ENCODE measurements at regions not wholly inside any gene's neighbourhood (a gene's known extent, or its start where the extent isn't known, plus 50 kb on each side); places are given as distances from the start of the nearest gene placed in this dataset.
A peak's percentile ranks its signal among the peaks of the same experiment; 100 is the strongest.

DNA sequence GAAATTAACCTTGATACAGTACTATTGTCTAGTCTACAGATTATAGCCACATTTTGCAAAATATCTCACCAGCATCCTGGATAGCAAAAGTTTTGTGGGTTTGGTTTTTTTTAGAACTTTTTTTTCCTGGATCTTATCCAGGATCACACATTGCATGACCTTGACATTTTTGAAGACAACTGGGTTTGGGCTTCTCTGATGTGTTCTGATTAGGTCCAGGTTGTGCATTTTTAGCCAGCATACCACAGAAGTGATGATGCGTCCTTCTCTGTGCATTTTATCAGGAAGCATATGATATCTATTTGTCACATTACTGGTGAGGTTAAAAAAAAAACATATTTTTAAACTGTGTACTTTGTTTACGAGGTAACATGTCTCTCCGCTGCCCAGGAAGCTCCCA, 221.0 kb upstream of the OSR1 start:
- DNase-seq: no peak

DNA sequence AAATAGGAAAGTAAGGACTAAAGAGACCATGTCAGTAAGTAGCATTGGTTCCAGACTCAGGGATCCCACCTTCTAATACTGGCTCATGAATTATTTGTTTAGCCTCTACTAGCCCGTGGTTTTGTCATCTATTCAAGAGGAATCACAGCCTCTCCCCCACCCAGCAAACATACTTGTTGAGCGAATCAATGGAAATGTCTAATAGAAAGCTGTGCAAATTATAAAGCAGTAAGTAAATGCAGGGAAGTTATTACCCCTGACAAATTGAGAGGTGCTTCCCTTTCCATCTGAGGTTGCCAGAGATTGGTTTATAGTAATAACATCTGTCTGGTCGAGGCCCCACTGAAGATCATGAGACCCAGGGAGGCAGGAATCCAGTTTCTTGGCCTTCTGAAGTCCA, 219.3 kb upstream of the OSR1 start:
- no peak for DNase-seq

DNA sequence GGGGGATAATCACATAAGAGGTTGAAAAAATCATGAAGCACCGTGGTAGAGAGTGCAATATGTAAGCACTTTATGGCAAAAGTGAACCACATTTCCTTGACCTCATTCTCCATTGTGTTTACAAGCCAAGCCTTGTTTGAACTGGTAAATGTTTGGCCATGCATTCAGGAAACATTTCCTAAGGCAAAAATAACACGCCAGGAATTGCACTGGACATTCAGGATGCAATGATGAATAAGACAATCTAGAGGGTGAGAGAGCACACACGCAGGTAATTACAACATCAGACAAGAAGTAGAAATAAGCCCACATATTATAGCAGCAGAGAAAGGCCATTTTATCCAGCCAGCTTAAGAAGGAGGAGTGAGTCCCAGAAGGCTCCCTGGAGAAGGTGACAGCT, 218.0 kb upstream of the OSR1 start:
- DNase-seq: no peak

DNA sequence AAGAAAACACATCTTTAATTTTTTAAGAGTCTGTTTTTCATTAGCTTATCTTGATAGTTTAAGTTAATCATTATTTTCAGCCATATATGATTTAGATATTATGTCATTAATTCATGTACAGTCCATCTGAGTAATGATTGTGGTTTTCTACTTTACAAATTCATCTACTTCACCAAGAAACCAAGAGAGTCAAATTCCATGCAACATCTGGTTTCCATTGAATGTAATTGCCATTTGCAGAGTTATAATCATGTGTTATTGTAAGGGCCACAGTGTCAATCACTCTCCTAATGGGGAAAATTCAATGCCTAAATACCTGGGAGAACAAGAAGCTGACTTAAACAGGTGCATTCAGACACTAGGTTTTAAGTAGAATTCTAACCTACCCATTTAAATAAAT, 217.2 kb upstream of the OSR1 start:
- no peak for DNase-seq

DNA sequence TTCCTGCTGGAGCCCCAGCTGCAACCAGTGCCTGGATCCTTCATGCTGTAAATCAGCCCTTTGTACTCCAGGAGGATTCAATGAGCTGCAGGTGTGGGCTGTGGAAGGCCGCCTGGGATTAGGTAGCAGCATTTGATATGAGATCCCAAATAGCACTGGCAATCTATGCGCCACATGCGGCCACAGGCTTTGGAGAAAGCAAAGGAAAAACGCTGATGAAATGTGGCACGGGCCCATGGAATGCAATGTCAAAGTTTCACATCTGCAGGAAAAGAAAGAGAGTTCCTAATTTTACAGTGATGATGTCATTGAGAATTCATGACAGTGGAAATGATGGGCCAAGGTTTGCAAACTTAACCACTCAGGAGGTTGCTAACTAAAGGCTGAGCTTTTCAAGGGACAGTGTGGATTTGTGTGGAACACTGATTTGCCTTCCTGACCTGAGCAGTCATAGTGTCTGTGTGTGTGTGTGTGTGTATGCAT, 216.4 kb upstream of the OSR1 start:
- peak; percentile 65 for DNase-seq

DNA sequence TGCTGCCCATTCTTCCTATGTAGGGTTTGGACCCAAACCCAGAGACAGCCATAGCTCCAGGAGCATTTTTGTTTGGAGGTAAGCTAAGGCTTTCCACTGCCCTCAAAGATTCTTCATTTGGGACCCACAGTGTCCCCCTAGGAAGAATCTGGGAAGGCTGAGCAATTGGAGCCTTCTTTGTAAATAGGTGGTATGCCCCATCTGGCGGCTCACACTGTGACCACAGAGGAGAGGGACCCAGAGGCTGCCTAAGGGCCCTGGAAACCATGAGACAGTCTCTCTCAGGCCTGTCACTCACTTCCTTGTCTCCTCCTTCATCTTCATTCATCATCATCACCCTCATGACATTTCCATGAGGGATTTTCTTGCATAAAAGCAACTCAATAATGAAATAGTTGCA, 215.4 kb upstream of the OSR1 start:
- no peak for DNase-seq

DNA sequence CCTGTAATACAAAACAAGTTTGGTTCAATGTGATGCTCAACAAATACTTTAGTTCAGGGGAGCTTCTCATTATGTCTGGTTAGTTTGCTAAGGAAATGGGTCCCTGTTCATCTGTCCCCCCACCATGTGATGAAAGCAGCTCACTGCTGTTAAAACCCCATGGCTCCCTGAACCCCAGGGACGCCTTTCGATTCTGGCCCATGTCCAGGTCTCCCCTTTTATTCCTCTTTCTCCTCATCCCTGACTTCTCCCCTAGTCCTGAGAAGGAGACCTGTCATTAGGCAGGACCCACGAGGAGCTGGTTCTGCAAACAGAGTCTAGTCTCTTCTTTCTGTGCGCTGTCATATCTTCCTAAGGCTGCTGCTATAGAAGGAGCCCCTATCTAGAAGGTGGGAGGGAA, 213.3 kb upstream of the OSR1 start:
- no peak for DNase-seq

DNA sequence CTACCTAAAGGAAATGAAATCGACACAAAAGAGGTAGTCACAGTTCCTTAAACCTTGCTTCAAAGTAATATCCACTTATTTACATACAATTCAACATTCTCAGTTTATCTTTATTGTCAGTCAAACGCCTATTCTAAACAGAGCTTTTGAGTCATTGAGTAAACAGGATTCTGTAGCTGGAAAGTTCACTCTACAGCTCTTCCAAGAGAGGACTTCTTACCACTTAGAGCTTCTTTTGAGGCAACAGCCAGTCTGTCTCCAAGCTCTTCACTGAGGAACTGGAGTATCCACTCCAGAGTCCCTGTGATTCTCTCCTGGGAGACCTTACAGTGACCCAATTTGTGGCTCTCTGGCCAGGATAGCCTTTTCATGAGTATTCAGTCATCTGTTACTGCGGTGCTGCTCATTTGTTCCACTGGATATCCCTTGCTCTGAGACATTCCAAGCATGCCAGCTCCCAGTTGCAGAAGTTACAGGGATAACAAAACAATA, 210.9 kb upstream of the OSR1 start:
- no peak for DNase-seq

DNA sequence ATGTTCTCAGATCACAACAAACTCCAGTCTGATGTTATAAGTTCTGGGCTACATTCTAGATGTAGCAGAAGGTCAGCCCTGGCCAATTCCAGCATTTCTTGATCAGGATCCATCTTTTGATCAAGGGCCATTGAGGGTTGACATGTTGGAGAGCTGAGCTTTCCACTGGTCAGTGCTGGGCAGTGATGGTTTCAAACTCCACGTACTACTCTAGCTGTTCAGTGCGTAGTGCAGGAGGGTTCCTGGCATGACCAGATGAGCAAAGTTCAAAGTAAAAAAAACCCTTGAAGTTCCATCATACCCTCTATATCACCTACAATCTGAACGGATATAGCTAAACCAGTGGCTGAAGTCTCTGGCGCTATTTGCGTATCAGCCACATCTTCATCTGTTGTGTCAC, 210.4 kb upstream of the OSR1 start:
- no peak for DNase-seq

DNA sequence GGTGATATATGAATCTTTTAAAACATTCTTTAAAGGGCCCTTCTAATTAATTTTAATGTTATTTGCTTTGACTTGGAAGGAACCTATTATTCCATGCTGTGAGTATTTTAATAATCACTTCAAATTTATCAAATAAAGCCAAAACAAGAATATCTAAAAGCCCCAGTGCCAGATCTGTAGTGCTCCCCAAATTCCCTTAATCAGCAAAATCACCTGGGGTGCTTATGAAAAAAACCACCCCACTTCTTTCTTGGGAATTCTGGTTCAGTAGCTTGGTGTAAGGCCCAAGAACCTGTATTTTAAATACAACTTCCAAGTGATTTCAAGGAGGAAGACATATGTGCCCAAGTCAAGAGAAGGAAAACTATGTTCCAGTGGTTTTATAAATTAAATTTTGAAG, 202.4 kb upstream of the OSR1 start:
- DNase-seq: no peak

DNA sequence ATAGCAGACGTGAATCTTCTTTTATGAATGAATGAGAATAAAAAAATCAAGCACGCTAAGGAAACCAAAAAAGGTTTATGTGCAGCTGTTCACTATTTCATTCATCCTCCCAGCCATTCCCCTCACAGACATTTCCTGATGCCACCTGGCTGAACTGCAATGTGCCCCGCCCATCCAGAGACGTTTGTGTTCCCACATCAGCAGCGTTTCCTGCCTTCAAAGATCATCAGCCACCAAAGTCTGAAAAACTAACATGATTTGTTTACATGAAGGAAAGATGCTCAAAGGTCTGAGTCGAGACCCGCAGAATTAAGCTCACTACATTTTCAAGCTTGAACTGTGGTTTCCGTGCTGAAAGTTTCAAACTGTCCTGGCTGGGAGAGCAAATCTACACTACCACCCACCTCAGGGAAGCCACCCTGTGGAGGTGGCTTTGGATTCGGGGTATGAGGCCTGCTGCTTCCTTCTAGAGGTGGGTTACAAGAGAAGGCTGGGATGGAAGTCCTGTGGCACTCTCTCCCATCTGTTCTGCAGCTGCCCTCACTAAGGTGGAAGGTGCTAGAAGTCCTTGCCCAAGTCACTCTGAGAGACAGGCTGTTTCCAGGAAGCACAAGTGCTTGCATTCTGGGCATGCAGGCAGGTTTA, 201.3 kb upstream of the OSR1 start:
- DNase-seq: no peak

DNA sequence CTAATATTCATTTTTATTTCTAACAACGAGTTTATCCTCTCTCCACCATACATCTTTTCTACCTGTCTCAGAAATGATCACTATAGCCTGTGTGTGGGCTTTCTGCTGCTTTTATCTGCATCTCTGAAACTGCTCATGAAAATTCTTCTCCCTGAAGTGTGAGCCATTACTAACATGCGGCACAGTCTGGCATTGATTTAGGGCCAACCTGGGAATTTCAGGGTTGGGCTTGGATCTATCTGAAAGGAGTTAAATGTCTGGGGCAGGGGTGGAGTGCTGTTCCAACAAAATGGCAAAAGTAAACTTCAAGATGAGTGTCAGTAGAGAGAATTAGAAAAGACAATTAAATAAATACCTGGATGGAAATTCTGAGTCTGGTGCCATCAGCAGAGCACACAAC, 198.2 kb upstream of the OSR1 start:
- DNase-seq: no peak

DNA sequence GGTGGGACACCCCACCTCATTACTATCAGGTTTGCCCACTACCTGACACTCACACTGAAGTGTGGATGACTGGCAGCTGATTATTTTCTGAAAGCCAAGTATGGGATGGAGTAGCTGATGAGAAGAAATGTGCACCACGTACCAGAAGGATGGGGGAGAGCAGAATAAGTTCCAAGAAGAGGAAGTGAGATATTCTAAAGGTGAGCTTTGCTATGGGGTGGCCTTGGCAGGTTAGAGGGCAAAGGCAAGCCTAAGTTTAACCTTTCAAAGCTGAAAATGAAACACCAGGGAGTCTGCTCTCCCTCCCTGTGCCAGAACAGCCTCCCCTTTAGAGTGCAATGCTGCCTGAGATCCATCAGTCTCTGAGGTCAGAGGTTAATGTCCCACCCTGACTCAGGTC, 196.1 kb upstream of the OSR1 start:
- DNase-seq: no peak

DNA sequence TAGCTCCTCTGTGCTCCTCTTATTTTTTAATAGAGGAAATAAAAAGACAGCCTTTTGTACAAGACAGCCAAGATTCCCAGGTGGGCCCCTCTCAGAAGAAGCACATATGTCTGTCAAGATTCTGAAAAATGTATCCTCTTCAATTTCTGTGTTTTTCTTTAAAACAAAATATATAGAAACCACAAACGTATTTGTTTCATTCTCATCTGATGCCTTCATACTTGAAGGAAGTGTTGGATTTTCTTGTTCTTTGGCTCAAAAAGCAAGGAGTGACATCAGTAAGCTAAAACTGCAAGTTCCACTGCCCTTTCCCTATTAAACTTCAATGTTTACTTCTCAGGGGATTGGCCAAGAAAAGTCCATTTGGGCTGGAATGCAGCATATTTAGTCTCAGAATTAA, 193.8 kb upstream of the OSR1 start:
- DNase-seq: no peak

DNA sequence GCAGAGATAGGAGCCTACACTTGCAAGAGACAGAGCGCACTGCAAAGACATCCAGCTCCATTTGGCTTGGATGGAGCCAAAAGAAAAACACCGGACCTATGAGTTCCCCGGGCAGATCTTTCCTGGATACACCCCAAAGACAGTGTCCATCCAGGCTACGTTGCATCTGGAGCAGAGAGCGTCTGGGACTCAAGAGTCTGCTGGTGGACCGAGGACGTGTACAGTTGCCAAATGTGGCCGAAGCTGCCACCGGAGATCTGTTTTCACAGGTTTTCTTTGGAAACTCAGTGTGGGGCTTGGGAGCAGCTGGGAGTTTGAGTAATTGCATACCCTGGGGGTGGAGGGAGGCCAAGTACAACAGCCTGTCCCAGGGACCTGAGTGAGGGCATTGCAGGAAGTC, 192.3 kb upstream of the OSR1 start:
- no peak for DNase-seq

DNA sequence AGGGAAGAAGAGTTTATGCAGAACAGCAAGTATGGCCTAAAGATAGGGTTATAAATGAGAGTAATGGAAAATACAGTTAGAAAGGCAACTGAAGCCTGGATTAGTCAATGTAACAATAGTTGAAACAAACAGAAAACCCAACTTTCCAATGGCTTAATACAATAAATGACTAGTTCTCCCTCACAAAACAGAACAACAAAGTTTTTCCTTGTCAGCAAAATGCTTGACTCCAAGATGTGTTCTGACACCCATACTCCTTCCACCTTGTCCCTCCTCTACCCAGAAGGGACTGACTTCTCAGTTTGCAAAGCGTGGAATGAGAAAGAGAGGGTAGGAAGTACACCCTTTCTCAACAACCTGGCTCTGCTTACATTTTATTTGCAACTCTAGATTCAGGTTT, 191.4 kb upstream of the OSR1 start:
- no peak for DNase-seq

DNA sequence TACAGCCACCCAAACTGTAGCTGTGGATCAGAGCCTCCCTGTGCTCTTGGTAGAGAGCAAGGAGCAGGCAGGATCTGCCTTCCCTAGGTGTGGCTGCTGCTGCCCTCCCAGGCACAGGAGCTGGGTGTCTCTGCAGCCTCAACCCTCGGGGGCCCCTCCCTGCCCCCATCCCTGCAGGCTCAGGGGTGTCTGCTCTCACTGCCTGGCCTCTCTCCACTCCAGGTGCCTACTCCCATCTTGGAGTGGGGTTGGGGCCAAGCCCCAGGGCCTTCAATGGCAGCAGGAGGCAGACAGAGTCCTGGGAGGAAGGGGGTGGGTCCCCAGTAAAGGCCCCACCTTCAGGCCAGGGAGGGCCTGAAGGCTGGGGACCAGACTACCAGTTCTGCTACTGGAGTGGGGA, 189.7 kb upstream of the OSR1 start:
- DNase-seq: no peak

DNA sequence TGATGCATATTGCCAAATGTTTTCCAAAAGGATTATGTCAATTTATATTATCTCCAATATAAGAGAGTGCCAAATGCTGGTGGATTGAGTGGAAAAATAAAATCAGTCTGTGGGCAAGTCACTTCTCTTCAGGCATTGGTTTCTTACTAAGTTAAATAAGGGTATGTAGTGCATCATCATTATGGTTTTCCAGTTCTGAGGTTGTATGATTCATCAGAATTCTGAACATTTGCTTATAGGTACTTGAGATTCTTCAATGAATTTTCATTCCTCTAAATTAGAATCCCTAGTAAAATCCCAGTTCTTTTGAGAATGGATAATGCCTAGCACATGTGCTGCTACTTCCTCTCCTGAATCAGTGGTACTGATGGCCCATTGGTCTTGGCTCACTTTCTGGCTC, 188.9 kb upstream of the OSR1 start:
- DNase-seq: no peak

DNA sequence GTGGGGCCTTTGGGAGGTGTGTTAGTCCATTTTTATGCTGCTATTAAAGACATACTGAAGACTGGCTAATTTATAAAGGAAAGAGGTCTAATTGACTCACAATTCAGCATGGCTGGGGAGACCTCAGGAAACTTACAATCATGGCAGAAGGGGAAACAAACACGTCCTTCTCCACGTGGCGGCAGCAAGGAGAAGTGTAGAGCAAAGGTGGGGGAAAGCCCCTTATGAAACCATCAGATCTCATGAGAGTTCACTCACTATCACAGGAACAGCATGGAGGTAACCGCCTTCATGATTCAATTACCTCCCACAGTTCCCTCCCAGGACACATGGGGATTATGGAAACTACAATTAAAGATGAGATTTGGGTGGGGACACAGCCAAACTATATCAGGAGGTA, 187.1 kb upstream of the OSR1 start:
- no peak for DNase-seq

DNA sequence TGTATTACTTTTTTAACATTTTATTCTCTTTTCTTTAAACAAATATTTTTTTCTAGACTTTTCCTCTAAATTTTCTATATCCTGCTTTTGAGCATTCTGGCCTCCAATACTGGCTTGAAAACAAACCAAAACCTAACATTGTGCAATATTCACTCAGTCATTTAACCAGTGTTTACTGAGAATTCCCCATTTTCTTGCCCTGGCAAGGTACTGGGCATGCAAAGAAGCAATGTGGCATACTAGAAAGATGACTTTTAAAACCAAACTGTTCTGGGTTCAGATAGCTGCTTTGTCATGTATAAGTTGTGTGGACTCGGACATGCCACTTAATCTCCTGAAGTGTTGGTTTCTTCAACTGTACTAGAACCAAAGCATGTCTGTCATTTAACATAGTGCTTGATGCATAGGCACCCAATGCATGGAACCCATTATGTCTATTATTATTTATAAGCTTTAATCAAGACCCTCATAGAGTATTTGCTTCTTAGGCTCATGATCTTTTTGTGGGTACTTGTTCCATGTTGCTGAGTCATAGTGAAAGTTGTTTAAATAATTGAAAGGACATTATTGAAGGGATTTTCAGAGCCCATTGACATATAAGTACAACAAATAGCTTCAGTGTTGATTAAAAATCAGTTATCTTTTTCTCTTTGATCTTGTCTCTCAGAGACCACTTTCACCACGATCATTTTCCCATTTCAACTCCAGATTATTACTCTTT, 185.4 kb upstream of the OSR1 start:
- DNase-seq: no peak

DNA sequence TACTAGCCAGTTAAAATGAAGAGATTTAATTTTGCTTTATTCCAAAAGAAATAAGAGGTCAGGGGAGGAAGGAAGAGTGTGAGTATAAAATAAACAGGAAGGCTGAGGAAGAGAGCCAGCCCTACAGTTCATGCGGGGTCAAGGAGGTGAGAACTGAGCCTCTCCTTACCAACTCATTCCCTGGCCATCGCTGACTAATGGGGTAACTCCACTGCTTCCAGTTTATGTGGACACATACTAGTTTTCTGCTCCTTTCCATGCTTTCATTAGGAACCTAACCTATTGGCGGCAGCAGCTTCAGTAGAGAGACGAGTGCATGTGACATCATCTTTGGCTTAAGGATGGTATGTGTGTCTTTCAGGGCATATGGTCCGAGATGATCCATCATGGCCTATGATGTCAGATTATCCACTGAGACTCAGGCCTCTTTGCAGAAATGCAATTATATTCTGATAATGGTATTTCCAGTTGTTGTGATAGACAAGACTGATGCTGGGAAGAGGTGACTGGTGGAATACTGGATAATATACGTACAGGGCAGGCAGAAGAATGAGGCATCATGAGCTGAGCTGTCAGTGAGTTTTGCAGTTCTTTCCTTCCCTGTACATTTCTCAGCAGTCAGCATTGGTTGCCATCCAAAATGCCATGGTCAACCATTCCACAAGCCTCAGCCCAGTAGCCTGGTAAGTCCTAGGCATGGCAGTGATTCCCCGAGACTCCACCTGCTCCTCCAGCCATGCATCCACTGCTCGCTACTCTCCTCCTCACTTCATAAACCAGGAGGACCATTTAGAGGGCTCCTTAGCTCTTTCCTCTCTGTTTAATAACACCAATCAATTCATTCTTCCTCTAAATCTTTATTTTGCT, 184.6 kb upstream of the OSR1 start:
- no peak for DNase-seq

DNA sequence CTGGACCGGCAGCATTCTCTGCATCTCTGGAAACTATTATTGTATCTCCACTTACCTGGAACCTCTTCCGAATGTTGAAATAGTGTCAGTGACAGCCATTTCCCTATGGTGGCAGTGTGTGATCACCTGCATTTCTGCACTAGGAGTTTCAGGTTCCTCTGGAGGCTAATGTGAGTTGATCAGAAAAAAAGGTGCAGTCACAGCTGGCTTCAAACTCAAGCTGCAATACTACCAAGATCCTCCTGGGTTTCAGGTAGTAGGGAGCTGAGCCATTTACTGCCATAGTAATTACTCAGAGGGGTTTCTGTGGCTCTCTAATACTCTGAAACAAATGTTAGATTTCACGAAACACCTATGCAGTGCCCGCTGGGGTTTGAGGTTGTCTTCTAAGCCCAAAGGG, 183.5 kb upstream of the OSR1 start:
- no peak for DNase-seq

DNA sequence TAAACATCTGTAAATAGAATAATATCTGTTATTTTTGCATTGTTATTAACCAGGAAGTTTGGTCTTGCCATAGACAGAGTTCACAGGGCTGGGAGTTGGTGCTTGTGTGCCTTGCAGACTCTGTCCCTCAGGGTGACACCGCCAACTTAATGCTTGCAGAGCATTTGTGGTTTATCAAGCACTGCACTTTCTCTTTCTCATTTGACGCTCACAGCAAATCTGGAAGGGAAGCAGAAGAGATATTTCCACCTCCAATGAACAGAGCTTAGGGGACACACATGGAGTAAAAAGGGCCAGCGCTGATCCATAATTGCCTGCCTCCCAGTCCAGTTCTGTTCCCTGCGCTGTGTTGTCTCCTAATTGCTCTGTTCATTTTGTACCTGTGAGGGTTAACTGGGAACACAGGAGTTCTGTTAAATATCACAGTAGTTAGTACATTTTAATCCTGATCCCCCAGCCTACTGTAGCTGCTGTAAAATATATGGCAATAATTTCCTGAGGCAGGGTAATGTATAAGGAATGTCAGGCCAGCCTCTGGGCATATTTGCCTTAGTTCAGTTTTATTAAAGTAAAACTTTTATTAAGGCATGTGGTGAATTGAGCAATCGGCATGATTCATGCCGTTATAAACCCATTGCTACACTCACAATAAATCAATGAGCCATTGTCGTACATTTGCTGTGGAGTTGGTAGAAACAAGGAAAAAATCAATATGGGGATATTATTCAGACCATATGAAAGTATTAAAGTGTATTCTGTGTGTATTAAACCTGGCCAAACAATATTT, 182.5 kb upstream of the OSR1 start:
- DNase-seq: no peak
